Activated CD8-positive, alpha-beta memory T cell treated with anti-CD3 and anti-CD28 coated beads, Interleukin-2, amount 50 U/mL, for 24 hours (primary cell): ENCODE measurements at regions not wholly inside any gene's neighbourhood (a gene's known extent, or its start where the extent isn't known, plus 50 kb on each side); places are given as distances from the start of the nearest gene placed in this dataset.

ENCODE experiments used
- DNase-seq: peaks from one replicate; pipeline ENCODE4 v3.0.0-alpha.2; 2020; ENCODE audit errors: extremely low read depth

- no peak for DNase-seq
Observed at GRCh38 chr18:70672581-70672980, 383.7 kb downstream of the SOCS6 start.

DNA sequence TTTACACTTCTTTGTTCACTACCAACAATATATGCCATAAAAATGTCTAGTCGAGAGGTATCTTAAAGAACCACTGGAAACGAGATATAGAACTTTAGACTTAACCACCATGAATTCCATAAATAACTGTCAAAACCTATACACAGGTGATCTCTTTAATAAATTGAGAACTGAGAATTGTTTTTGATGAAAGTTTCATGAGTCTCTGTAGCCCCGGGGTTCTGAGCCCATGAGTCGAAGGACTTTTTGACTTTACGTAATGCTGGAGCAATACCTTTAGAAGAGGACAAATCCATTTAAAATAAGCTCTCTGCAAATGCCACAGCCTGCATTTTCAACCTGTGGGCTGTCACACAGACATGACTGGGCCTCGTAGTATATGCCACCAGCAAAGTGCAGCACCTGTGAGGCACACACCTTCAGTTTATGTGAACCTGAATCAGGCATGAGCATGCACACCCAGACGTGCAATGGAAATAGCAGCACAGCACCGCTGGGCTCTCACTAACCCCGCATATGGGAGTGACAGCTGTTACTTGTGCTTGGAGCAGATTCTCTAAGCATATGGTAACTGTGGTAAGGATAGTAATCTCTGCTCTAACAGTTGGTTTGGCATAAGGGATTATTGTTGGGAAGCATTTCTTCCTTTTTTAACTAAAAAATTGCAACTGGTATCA, 383.2 kb downstream of the SOCS6 start:
- no peak for DNase-seq

DNA sequence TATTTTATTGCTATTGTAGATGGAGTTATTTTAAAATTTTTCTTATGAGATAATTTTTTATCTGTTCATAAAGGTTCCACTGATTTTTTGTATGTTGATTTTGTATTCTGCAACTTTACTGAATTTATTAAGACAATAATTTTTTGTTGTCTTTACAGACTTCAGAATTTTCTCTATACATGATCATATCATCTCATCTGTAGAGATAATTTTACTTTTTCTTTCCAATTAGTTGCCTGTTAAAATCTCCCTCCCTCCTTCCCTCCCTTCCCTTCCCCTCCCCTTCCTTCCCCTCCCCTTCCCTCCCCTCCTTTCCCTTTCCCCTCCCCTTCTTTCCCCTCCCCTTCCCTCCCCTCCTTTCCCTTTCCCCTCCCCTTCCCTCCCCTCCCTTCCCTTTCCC, 378.1 kb downstream of the SOCS6 start:
- no peak for DNase-seq

DNA sequence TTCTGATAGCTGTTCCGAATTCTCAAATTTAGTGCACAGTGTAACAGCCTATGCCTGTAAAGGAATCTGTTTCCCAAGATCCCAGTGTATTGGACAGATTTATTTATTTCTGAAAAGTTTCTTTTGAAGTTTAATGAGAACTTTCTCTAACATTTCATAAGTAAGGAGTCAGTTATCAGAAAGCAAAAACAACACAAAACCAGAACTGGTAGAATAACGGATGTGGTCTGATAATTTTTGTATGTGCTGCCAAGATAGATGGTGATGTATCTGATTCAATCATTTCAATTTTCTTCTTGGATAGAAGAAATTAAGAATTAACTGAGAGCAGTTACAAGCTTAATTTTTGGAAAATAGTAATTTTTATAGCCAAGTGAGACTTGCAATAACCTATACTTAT, 374.3 kb downstream of the SOCS6 start:
- DNase-seq = no peak

- no peak for DNase-seq
Observed at GRCh38 chr18:70662588-70662987, 373.7 kb downstream of the SOCS6 start.

DNA sequence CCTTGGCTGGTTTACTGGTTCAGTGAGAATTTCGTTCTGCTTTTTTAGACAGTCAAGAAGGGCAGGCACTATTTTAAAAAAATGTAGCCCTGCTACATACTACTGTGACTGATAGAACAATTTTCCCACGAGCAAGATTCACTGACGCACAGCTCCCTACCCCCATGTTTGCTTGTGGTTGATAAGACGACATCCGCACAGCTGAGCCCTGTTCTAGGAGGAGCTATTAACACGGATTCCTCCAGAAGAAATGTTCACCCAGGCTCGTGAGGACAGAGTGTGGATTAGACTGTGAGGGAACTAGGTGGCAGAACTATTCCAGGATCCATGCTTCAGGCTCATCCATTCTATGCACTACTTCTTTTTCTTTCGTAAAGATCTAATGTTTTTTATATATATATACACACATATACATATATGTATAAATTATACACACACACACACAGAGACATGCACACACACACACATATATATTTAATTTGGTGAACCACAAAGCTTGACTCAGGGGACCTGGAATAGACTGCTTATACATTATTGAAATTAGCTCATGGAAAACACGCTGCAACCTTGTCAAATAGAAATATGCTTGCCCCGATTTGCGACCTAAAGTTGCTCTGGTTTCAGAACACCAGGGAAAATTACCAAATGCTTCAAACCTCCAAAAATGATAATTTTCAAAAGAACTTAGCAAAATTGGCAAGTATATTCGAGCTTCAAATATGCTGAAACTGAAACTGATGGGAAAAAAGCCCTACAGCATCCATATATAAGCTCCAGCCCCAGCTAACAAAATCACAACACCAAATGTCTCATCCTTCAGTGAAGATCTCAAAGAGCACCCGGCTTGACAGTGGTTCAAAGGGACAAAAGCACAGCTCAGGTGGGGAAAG, 370.4 kb downstream of the SOCS6 start:
- no peak for DNase-seq

GRCh38 chr18:70653671-70654070, 364.8 kb downstream of the SOCS6 start:
- DNase-seq = no peak

- no peak for DNase-seq
Observed at GRCh38 chr18:70650878-70651277, 362.0 kb downstream of the SOCS6 start.

GRCh38 chr18:70649683-70650082, 360.8 kb downstream of the SOCS6 start:
- no peak for DNase-seq

DNA sequence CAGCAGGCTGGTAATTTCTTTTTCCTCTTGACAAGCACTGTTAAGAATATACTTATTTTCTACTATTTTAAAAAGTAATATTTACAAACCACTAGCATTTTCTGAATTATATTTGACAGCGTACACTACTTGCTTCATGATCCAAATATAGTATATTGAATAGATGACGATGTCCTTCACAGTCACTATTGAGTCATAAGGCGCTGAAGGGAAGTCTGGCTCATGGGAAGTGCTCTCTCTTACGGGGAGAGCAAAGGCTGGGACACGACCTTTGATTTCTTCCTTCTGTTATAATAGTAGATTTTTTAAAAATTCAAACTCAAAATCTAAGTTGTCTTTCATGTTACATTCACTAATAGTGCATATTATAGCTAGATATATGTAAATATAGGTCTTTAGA, 357.1 kb downstream of the SOCS6 start:
- DNase-seq = no peak

GRCh38 chr18:70643812-70644211, 355.0 kb downstream of the SOCS6 start:
- no peak for DNase-seq

DNA sequence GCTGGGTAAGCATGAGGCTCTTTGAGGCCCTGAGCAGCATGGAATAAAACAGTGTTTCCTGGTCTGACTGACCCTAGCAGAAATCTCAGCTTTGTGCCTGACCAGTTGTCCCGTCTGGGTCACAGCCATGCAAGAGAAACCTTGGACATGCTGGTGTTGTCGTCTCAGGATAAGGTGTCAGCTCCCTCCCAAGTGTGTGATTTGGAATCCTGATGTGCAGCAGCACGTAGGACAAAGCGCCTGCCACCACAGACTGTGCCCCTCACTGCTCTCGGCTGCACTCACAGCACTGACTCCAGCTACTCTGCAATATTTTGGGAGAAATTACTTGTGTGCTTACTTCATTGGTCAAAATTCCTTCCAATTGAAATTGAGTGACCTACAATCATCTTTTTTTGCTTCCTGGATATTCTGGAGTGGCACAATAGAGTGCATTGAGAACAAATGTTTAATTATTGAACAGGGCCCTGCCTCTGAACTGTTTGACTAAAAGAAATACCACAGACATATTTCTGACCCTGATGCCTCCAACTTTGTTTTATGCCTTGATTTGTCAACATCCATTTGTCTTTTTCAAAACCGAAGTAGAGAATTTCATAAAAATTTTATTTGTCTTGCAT, 352.4 kb downstream of the SOCS6 start:
- DNase-seq = no peak

DNA sequence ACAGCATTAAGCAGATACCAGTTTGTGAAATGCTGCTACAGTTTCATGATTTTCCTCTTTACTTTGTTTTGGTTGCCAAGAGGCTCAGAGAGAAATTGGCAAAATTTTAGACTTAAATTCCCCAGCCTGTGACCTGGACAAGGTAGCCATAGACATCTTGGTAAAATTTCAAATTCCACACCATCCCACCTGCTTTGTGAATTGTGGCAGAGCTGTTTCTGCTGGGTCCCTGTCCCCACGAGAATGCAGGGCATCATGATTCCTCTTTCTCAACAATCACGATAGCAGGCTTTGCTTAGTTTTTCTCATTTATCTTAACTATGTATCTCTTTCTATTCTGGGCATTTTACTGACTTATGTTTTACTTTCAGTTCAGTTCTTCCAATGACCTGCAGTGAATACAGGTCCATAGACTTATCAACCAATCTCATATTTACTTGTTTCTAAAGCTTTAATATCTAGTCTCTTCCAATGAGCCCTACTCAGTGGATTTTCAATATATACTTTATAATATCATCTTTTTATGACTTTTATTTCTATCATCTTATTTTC, 351.6 kb downstream of the SOCS6 start:
- no peak for DNase-seq

DNA sequence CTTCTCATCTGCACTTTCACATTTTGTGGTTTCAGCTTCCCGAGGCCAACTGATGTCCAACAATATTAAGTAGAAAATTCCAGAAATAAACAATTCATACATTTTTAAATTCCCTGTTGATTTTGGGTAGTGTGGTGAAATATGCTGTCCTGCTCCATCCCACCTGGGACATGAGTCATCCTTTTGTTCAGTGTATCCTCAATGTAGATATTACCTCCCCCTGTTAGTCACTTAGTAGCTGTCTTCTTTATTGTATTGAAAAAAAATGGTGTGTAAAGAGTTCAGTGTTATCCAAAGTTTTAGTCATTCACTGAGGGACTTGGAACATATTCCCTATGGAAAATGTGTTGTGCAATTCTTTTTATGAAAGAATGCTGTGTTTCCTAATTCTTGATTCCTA, 348.1 kb downstream of the SOCS6 start:
- no peak for DNase-seq

- DNase-seq = no peak
Observed at GRCh38 chr18:70634576-70635147, 345.8 kb downstream of the SOCS6 start.

DNA sequence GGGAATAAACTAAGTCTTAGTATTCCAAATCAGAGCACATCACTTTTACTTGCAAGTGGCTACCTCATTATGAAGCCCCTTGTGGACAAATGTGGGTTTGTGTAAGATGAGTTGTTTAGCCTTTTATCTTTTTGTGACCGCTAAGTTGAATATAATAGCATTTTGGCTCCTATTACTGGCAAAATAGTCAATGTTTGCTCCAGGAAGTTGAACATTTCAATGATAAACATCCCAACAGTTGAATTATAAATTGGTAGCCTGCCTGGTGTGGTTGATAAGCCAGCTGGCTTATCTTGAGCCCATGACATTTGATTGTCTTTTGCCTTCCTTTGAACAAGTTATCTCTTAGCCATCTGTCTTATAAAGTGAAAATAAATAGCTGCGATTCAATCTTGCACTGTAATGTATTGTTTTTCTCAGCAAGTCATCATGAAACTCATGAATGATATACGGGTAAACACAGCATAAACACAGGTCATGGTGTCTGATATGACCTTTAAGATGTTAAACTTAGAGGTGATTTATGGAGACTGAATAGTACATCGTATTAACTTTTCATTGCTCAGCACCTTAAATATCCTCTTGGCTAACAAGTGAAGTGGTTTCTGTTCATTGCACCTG, 338.4 kb downstream of the SOCS6 start:
- DNase-seq = no peak

DNA sequence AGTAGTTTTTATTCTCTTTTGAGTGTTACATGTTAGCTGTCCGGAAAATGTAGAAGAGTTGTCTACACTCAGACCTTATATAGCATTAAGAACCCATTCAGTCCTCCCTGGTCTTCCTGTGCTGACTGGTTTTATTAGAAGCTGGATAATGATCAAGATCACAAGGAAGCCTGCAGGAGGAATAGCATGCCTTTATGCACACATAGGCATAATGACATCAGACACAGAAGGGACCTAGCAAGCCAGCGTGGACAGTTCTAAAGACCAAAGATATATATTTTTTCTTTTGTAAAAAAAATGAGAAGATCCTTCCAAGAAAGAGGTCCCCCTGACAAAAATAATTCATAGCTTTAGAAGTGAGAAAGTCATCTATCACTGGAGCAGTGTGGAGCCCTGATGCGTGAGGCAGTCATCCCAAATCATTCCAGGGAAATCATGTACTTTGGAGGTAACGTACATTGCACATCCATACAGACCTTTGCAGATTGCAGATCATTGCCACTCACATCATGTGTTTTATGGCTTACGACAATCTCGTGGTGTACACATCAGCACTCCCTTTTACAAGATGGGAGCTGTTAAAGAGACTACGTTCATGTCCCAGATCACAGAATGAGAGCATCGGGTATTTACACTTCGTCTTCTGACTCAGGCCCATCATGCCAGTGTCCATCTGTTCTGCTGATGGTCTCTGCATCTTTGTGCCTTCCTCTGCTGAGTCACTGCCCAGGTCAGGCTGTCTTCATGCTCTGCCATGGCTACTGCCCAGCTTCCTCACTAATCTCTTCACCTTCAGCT, 334.0 kb downstream of the SOCS6 start:
- no peak for DNase-seq

DNA sequence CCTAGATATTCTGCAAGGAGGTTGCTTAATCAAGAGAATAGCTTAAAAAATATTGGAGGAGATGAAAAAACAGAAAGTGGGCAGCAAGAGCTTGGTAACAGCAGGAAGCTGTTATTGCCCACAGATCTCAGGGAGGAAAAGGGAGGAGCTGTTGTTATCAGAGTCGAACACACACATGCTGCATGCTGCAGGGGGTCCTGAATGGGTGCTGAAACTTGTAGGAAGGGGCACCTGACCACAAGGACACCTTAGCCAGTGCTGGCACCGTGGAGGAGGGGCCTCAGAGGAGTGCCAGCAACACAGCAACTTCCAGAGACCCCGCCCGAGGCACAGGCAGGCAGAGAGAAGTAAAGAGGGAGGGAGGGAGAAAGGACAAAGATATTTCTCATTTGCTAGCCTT, 332.9 kb downstream of the SOCS6 start:
- no peak for DNase-seq

DNA sequence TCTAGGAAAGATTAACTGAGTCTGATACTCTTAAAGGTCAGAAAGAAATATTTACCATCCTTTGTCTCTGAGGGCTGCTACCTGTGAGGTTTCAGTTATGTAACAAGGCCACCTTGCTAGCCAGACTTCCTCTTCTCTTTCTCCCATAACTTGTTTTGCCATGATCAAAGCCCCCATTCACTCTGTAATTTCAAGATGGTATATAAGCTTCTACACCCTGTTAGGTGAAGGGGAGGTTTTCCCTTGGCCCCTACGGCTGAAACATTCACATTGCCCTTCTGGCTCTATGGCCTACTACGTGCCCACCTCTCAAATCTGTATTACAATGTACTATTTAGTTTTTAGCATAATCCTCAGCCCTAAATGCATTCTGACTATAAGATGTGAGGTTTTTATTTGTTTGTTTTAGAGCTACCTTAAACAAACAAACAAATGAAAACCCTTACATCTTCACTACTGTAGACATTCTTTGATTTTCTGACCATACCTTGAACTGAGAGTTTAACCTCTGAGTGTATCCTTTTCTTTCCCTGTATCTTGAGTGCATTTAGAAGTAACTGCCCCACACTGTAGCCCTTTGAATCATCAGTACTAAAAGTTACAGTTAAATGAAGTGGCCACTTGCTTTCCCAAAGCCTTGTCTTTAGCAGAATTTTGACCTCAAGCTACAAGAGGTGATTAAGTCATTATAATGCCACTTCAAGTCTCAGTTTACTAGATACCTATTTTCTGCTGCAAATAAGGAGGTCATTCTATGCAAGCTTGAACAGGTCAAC, 332.2 kb downstream of the SOCS6 start:
- no peak for DNase-seq
